Gastrocnemius medialis (tissue), 4 donors: ENCODE measurements at regions not wholly inside any gene's neighbourhood (a gene's known extent, or its start where the extent isn't known, plus 50 kb on each side); places are given as distances from the start of the nearest gene placed in this dataset.

Experiments
- CTCF ChIP-seq, 5 experiments: fragments of 450-650 bp in 3 of 5; fragments of 200-600 bp in 2 of 5; sonication (generic) in 2 of 5; IDR thresholded peaks in 4 of 5; conservative IDR thresholded peaks in 1 of 5; 1 replicate in 4 of 5; 2 replicates in 1 of 5; pipeline ENCODE4 v1.5.1; 2016 to 2019; ENCODE audit warnings: antibody characterized with exemption in 5 of 5, mild to moderate bottlenecking in 3 of 5, moderate library complexity in 3 of 5
- POLR2A ChIP-seq, 2 donors: fragments of 450-650 bp; IDR thresholded peaks; one replicate each; pipeline ENCODE4 v1.6.1; 2017; ENCODE audit warnings: antibody characterized with exemption in 2 of 2, mild to moderate bottlenecking in 2 of 2, moderate library complexity in 2 of 2

GRCh38 chr10:98323221-98324164 lies 55.5 kb upstream of the LOXL4 start:
- TF ChIP-seq CTCF (IDR thresholded peaks at IDR 0.05 in 4 of 5, conservative IDR thresholded peaks at IDR 0.05 in 1 of 5) (no peak), POLR2A (IDR thresholded peaks at IDR 0.05) (no peak)
